H9 (cell line): ENCODE measurements at regions not wholly inside any gene's neighbourhood (a gene's known extent, or its start where the extent isn't known, plus 50 kb on each side); places are given as distances from the start of the nearest gene placed in this dataset.

Source experiments
- DNase-seq: peaks from one replicate; pipeline ENCODE4 v3.0.0-alpha.2; 2017
- H2AFZ ChIP-seq: one replicate; pipeline ENCODE4 v1.6.1; 2013; ENCODE audit warnings: mild to moderate bottlenecking, low read length, control low read depth, moderate library complexity
- H2AK5ac ChIP-seq: 2 replicates; pipeline ENCODE4 v1.6.1; 2013; ENCODE audit warnings: low read length, control low read depth, mixed read lengths; ENCODE audit not compliant: insufficient read length
- H2BK120ac ChIP-seq: one replicate; pipeline ENCODE4 v1.6.1; 2013; ENCODE audit warnings: low read depth, mild to moderate bottlenecking, low read length, control low read depth, inconsistent platforms; ENCODE audit not compliant: poor library complexity, severe bottlenecking
- H2BK12ac ChIP-seq: 2 replicates; pipeline ENCODE4 v1.6.1; 2013; ENCODE audit warnings: low read length, control low read depth, mixed read lengths, low read depth; ENCODE audit not compliant: insufficient read length
- H2BK15ac ChIP-seq: 2 replicates; pipeline ENCODE4 v1.6.1; 2013; ENCODE audit warnings: low read depth, low read length, control low read depth
- H2BK20ac ChIP-seq: one replicate; pipeline ENCODE4 v1.6.1; 2013; ENCODE audit warnings: low read depth, mild to moderate bottlenecking, low read length, control low read depth, inconsistent platforms; ENCODE audit not compliant: poor library complexity, severe bottlenecking
- H2BK5ac ChIP-seq: 2 replicates; pipeline ENCODE4 v1.6.1; 2013; ENCODE audit warnings: low read length, control low read depth, mixed read lengths; ENCODE audit not compliant: insufficient read length
- H3K14ac ChIP-seq: 2 replicates; pipeline ENCODE4 v1.6.1; 2013; ENCODE audit warnings: low read length, control low read depth; ENCODE audit not compliant: insufficient read depth
- H3K18ac ChIP-seq: 2 replicates; pipeline ENCODE4 v1.6.1; 2013; ENCODE audit warnings: low read depth, mild to moderate bottlenecking, mixed read lengths, low read length, control low read depth; ENCODE audit not compliant: insufficient read length
- H3K23ac ChIP-seq: 2 replicates; pipeline ENCODE4 v1.6.1; 2013; ENCODE audit warnings: low read length, control low read depth, mixed read lengths, low read depth; ENCODE audit not compliant: insufficient read length
- H3K23me2 ChIP-seq: 2 replicates; pipeline ENCODE4 v1.6.1; 2013; ENCODE audit warnings: low read depth, mild to moderate bottlenecking, mixed read lengths, low read length, control low read depth; ENCODE audit not compliant: insufficient read length, poor library complexity, severe bottlenecking
- H3K27ac ChIP-seq: 2 replicates; pipeline ENCODE4 v1.5.1; 2013; ENCODE audit warnings: low read length, control low read depth, mixed read lengths, low read depth; ENCODE audit not compliant: insufficient read length
- H3K27me3 ChIP-seq: 2 replicates; pipeline ENCODE4 v1.6.1; 2013; ENCODE audit warnings: low read length, control low read depth, inconsistent platforms; ENCODE audit not compliant: insufficient read depth
- H3K4ac ChIP-seq: 2 replicates; pipeline ENCODE4 v1.6.1; 2013; ENCODE audit warnings: low read depth, mild to moderate bottlenecking, control low read depth, inconsistent platforms, low read length, moderate library complexity
- H3K4me1 ChIP-seq: 2 replicates; pipeline ENCODE4 v1.6.1; 2013; ENCODE audit warnings: low read length, control low read depth, inconsistent platforms; ENCODE audit not compliant: insufficient read depth
- H3K4me2 ChIP-seq: 2 replicates; pipeline ENCODE4 v1.6.1; 2013; ENCODE audit warnings: low read length, control low read depth, mixed read lengths; ENCODE audit not compliant: insufficient read length, insufficient read depth
- H3K56ac ChIP-seq: 2 replicates; pipeline ENCODE4 v1.6.1; 2013; ENCODE audit warnings: low read depth, mild to moderate bottlenecking, mixed read lengths, low read length, control low read depth; ENCODE audit not compliant: insufficient read length
- H3K79me1 ChIP-seq: 2 replicates; pipeline ENCODE4 v1.6.1; 2013; ENCODE audit warnings: low read depth, mild to moderate bottlenecking, moderate library complexity, low read length, control low read depth, inconsistent platforms; ENCODE audit not compliant: insufficient read depth, poor library complexity, severe bottlenecking
- H3K79me2 ChIP-seq: 2 replicates; pipeline ENCODE4 v1.6.1; 2013; ENCODE audit warnings: low read length, control low read depth, inconsistent platforms; ENCODE audit not compliant: insufficient read depth
- H3K9ac ChIP-seq: 2 replicates; pipeline ENCODE4 v1.6.1; 2013; ENCODE audit warnings: low read length, control low read depth, mixed read lengths; ENCODE audit not compliant: insufficient read length; ENCODE audit errors: extremely low read depth
- H3K9me3 ChIP-seq: one replicate; pipeline ENCODE4 v1.6.1; 2013; ENCODE audit warnings: low read depth, low read length, inconsistent platforms; ENCODE audit not compliant: control insufficient read depth
- H3T11ph ChIP-seq: one replicate; pipeline ENCODE4 v1.6.1; 2013; ENCODE audit warnings: mild to moderate bottlenecking, low read length, control low read depth, inconsistent platforms
- H4K20me1 ChIP-seq: one replicate; pipeline ENCODE4 v1.6.1; 2013; ENCODE audit not compliant: control insufficient read depth, insufficient read length, insufficient read depth
- H4K5ac ChIP-seq: 2 replicates; pipeline ENCODE4 v1.6.1; 2013; ENCODE audit warnings: low read depth, mild to moderate bottlenecking, mixed read lengths, low read length, control low read depth; ENCODE audit not compliant: insufficient read length
- H4K8ac ChIP-seq: replicated peaks from 2 replicates; pipeline ENCODE4 v1.6.1; 2013; ENCODE audit warnings: low read length, control low read depth, mixed read lengths, low read depth; ENCODE audit not compliant: insufficient read length
- H4K91ac ChIP-seq: 2 replicates; pipeline ENCODE4 v1.6.1; 2013; ENCODE audit warnings: low read depth, mild to moderate bottlenecking, moderate library complexity, mixed read lengths, low read length, control low read depth; ENCODE audit not compliant: insufficient read length
- H3K27ac Mint-ChIP-seq, 3 experiments: 2 replicates in 2 of 3; 3 replicates in 1 of 3; pipeline ENCODE4 v1.8.0; 2020 to 2021; ENCODE audit warnings: mixed read lengths in 3 of 3, mild to moderate bottlenecking in 1 of 3, moderate library complexity in 1 of 3
- H3K27me3 Mint-ChIP-seq: 2 replicates; pipeline ENCODE4 v1.8.0; 2021; ENCODE audit warnings: low read depth, mild to moderate bottlenecking, moderate library complexity, mixed read lengths
- H3K36me3 Mint-ChIP-seq, 3 experiments: 2 replicates in 2 of 3; 3 replicates in 1 of 3; pipeline ENCODE4 v1.8.0; 2020 to 2021; ENCODE audit warnings: low read depth in 3 of 3, mixed read lengths in 3 of 3; ENCODE audit not compliant: insufficient read depth in 1 of 3
- H3K4me1 Mint-ChIP-seq, 2 experiments: 2 replicates each; pipeline ENCODE4 v1.8.0; 2020; ENCODE audit warnings: mixed read lengths in 2 of 2
- H3K4me3 Mint-ChIP-seq, 2 experiments: 2 replicates in 1 of 2; 3 replicates in 1 of 2; pipeline ENCODE4 v1.8.0; 2020 to 2021; ENCODE audit warnings: mild to moderate bottlenecking in 2 of 2, mixed read lengths in 2 of 2, moderate library complexity in 1 of 2
- H3K9me3 Mint-ChIP-seq, 2 experiments: 2 replicates in 1 of 2; 3 replicates in 1 of 2; pipeline ENCODE4 v1.8.0; 2020; ENCODE audit warnings: mild to moderate bottlenecking in 2 of 2, mixed read lengths in 2 of 2, moderate library complexity in 1 of 2
- CTCF ChIP-seq: fragments of 200-600 bp; sonication (generic); conservative IDR thresholded peaks from 3 replicates; pipeline ENCODE4 v1.8.0; 2021; ENCODE audit warnings: antibody characterized with exemption, mild to moderate bottlenecking
- WGBS: extraction: QIAGEN DNeasy Blood & Tissue Kit; methylation state at CpG from one replicate; pipeline ENCODE4 v1.1.7; 2013; ENCODE audit warnings: missing lambda C conversion rate, low lambda C conversion rate, mixed read lengths; ENCODE audit not compliant: insufficient read length; ENCODE audit errors: extremely low coverage; 5-methylcytosine and 5-hydroxymethylcytosine counted together

GRCh38 chr6:169075211-169075914 lies 178.3 kb downstream of the THBS2 start:
- H2BK12ac ChIP-seq = no peak overlapping the region
- Mint-ChIP-seq H3K4me3 (no peak overlapping the region; a peak in 1 of 5 replicates), H3K36me3 (no peaks in the 10 kb centered on the region), H3K27me3 (no peaks in the 10 kb centered on the region), H3K27ac (no peak overlapping the region; a peak in 1 of 7 replicates), H3K9me3 (no peaks in the 10 kb centered on the region; a peak in 1 of 5 replicates), H3K4me1 (peaks cover 3 to 6% of the 10 kb centered on the region in 2 experiments; a peak in 2 of 4 replicates)
- no peak overlapping the region for H2AK5ac ChIP-seq
- H3T11ph ChIP-seq = no peak overlapping the region
- WGBS = no CpG with 5 or more reads among the region's 19 CpGs
- no peaks in the 10 kb centered on the region for H3K27me3 ChIP-seq
- no peak for TF ChIP-seq CTCF
- no peaks in the 10 kb centered on the region for H3K79me2 ChIP-seq
- H3K4me1 ChIP-seq = no peaks in the 10 kb centered on the region
- no peak overlapping the region for H3K9ac ChIP-seq
- H3K18ac ChIP-seq = no peak overlapping the region
- H3K14ac ChIP-seq = no peak overlapping the region
- H3K4ac ChIP-seq = no peak overlapping the region
- no peak overlapping the region for H4K5ac ChIP-seq
- no peaks in the 10 kb centered on the region for H3K9me3 ChIP-seq
- H2BK5ac ChIP-seq = no peak overlapping the region
- H2BK120ac ChIP-seq = no peak overlapping the region
- H3K4me2 ChIP-seq = no peak overlapping the region
- no peak for DNase-seq
- no peak overlapping the region for H2BK15ac ChIP-seq
- no peaks in the 10 kb centered on the region for H3K79me1 ChIP-seq
- no peak overlapping the region for H2BK20ac ChIP-seq
- H4K8ac ChIP-seq = no peak overlapping the region
- H3K23me2 ChIP-seq = no peaks in the 10 kb centered on the region
- no peak overlapping the region for H3K27ac ChIP-seq
- H4K20me1 ChIP-seq = no peaks in the 10 kb centered on the region
- H3K23ac ChIP-seq = no peak overlapping the region
- no peak overlapping the region for H4K91ac ChIP-seq
- H3K56ac ChIP-seq = no peak overlapping the region
- H2AFZ ChIP-seq = no peak overlapping the region
